ENCODE measurements at regions not wholly inside any gene's neighbourhood (a gene's known extent, or its start where the extent isn't known, plus 50 kb on each side); places are given as distances from the start of the nearest gene placed in this dataset.

DNA sequence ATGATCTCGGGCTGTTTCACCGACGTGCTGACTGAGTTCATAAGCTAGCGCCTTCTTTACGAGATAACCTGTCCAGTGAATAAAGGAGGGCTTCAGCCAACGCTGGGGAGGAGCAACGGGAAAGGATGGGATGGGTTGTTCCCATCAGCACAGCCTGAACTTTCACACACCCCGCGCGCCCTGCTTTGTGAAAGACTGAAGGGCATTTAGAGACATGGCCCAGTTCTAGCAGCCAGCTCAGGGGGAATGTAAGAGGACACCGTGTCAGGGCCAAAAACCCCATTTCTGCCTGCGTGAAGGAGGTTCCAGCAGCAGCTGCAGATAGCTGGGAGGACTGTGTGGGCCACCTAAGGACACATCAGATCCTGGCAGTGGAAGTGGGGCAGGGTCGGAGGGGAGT, 255.1 kb upstream of the RAB4A start:
- TF ChIP-seq ZNF12 (CRISPR knock-in tag; IDR thresholded peaks at IDR 0.05) (no peak), ZFP41 (CRISPR knock-in tag; IDR thresholded peaks at IDR 0.05; ENCODE audit: borderline replicate concordance) (no peak), CBX5 (CRISPR knock-in tag; IDR thresholded peaks at IDR 0.05; ENCODE audit: borderline replicate concordance) (no peak), MIER2 (CRISPR knock-in tag; IDR thresholded peaks at IDR 0.05) (no peak), ZBTB21 (CRISPR knock-in tag; IDR thresholded peaks at IDR 0.05) (no peak), ADNP (CRISPR knock-in tag; IDR thresholded peaks at IDR 0.05) (no peak)
- TF ChIP-seq, protein P1, sequence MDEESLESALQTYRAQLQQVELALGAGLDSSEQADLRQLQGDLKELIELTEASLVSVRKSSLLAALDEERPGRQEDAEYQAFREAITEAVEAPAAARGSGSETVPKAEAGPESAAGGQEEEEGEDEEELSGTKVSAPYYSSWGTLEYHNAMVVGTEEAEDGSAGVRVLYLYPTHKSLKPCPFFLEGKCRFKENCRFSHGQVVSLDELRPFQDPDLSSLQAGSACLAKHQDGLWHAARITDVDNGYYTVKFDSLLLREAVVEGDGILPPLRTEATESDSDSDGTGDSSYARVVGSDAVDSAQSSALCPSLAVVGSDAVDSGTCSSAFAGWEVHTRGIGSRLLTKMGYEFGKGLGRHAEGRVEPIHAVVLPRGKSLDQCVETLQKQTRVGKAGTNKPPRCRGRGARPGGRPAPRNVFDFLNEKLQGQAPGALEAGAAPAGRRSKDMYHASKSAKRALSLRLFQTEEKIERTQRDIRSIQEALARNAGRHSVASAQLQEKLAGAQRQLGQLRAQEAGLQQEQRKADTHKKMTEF (CRISPR knock-in tag; IDR thresholded peaks at IDR 0.05) = no peak
- TF ChIP-seq, protein P2, sequence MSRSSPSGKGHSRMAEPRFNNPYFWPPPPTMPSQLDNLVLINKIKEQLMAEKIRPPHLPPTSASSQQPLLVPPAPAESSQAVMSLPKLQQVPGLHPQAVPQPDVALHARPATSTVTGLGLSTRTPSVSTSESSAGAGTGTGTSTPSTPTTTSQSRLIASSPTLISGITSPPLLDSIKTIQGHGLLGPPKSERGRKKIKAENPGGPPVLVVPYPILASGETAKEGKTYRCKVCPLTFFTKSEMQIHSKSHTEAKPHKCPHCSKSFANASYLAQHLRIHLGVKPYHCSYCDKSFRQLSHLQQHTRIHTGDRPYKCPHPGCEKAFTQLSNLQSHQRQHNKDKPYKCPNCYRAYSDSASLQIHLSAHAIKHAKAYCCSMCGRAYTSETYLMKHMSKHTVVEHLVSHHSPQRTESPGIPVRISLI (CRISPR knock-in tag; IDR thresholded peaks at IDR 0.05; ENCODE audit: borderline replicate concordance) = no peak
- TF ChIP-seq, protein P3, sequence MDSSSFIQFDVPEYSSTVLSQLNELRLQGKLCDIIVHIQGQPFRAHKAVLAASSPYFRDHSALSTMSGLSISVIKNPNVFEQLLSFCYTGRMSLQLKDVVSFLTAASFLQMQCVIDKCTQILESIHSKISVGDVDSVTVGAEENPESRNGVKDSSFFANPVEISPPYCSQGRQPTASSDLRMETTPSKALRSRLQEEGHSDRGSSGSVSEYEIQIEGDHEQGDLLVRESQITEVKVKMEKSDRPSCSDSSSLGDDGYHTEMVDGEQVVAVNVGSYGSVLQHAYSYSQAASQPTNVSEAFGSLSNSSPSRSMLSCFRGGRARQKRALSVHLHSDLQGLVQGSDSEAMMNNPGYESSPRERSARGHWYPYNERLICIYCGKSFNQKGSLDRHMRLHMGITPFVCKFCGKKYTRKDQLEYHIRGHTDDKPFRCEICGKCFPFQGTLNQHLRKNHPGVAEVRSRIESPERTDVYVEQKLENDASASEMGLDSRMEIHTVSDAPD (CRISPR knock-in tag; IDR thresholded peaks at IDR 0.05) = no peak
- TF ChIP-seq, protein P4, sequence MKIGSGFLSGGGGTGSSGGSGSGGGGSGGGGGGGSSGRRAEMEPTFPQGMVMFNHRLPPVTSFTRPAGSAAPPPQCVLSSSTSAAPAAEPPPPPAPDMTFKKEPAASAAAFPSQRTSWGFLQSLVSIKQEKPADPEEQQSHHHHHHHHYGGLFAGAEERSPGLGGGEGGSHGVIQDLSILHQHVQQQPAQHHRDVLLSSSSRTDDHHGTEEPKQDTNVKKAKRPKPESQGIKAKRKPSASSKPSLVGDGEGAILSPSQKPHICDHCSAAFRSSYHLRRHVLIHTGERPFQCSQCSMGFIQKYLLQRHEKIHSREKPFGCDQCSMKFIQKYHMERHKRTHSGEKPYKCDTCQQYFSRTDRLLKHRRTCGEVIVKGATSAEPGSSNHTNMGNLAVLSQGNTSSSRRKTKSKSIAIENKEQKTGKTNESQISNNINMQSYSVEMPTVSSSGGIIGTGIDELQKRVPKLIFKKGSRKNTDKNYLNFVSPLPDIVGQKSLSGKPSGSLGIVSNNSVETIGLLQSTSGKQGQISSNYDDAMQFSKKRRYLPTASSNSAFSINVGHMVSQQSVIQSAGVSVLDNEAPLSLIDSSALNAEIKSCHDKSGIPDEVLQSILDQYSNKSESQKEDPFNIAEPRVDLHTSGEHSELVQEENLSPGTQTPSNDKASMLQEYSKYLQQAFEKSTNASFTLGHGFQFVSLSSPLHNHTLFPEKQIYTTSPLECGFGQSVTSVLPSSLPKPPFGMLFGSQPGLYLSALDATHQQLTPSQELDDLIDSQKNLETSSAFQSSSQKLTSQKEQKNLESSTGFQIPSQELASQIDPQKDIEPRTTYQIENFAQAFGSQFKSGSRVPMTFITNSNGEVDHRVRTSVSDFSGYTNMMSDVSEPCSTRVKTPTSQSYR (CRISPR knock-in tag; IDR thresholded peaks at IDR 0.05; ENCODE audit: borderline replicate concordance) = no peak
- TF ChIP-seq, protein P5, sequence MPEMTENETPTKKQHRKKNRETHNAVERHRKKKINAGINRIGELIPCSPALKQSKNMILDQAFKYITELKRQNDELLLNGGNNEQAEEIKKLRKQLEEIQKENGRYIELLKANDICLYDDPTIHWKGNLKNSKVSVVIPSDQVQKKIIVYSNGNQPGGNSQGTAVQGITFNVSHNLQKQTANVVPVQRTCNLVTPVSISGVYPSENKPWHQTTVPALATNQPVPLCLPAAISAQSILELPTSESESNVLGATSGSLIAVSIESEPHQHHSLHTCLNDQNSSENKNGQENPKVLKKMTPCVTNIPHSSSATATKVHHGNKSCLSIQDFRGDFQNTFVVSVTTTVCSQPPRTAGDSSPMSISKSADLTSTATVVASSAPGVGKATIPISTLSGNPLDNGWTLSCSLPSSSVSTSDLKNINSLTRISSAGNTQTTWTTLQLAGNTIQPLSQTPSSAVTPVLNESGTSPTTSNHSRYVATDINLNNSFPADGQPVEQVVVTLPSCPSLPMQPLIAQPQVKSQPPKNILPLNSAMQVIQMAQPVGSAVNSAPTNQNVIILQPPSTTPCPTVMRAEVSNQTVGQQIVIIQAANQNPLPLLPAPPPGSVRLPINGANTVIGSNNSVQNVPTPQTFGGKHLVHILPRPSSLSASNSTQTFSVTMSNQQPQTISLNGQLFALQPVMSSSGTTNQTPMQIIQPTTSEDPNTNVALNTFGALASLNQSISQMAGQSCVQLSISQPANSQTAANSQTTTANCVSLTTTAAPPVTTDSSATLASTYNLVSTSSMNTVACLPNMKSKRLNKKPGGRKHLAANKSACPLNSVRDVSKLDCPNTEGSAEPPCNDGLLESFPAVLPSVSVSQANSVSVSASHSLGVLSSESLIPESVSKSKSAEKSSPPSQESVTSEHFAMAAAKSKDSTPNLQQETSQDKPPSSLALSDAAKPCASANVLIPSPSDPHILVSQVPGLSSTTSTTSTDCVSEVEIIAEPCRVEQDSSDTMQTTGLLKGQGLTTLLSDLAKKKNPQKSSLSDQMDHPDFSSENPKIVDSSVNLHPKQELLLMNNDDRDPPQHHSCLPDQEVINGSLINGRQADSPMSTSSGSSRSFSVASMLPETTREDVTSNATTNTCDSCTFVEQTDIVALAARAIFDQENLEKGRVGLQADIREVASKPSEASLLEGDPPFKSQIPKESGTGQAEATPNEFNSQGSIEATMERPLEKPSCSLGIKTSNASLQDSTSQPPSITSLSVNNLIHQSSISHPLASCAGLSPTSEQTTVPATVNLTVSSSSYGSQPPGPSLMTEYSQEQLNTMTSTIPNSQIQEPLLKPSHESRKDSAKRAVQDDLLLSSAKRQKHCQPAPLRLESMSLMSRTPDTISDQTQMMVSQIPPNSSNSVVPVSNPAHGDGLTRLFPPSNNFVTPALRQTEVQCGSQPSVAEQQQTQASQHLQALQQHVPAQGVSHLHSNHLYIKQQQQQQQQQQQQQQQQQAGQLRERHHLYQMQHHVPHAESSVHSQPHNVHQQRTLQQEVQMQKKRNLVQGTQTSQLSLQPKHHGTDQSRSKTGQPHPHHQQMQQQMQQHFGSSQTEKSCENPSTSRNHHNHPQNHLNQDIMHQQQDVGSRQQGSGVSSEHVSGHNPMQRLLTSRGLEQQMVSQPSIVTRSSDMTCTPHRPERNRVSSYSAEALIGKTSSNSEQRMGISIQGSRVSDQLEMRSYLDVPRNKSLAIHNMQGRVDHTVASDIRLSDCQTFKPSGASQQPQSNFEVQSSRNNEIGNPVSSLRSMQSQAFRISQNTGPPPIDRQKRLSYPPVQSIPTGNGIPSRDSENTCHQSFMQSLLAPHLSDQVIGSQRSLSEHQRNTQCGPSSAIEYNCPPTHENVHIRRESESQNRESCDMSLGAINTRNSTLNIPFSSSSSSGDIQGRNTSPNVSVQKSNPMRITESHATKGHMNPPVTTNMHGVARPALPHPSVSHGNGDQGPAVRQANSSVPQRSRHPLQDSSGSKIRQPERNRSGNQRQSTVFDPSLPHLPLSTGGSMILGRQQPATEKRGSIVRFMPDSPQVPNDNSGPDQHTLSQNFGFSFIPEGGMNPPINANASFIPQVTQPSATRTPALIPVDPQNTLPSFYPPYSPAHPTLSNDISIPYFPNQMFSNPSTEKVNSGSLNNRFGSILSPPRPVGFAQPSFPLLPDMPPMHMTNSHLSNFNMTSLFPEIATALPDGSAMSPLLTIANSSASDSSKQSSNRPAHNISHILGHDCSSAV (CRISPR knock-in tag; IDR thresholded peaks at IDR 0.05; ENCODE audit: borderline replicate concordance) = no peak
- TF ChIP-seq, protein P6, sequence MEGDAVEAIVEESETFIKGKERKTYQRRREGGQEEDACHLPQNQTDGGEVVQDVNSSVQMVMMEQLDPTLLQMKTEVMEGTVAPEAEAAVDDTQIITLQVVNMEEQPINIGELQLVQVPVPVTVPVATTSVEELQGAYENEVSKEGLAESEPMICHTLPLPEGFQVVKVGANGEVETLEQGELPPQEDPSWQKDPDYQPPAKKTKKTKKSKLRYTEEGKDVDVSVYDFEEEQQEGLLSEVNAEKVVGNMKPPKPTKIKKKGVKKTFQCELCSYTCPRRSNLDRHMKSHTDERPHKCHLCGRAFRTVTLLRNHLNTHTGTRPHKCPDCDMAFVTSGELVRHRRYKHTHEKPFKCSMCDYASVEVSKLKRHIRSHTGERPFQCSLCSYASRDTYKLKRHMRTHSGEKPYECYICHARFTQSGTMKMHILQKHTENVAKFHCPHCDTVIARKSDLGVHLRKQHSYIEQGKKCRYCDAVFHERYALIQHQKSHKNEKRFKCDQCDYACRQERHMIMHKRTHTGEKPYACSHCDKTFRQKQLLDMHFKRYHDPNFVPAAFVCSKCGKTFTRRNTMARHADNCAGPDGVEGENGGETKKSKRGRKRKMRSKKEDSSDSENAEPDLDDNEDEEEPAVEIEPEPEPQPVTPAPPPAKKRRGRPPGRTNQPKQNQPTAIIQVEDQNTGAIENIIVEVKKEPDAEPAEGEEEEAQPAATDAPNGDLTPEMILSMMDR (CRISPR knock-in tag; IDR thresholded peaks at IDR 0.05) = no peak

All from HepG2 (cell line).